Suprapubic skin (tissue), 4 donors: ENCODE measurements at regions not wholly inside any gene's neighbourhood (a gene's known extent, or its start where the extent isn't known, plus 50 kb on each side); places are given as distances from the start of the nearest gene placed in this dataset.

ENCODE experiments used
- DNase-seq, 2 donors: peaks; one replicate each; pipeline ENCODE4 v3.0.0-alpha.2; 2019; ENCODE audit warnings: low spot score in 2 of 2
- H3K27ac ChIP-seq: fragments of 200-600 bp; sonication (generic); one replicate; pipeline ENCODE4 v1.5.1; 2019
- H3K27me3 ChIP-seq: fragments of 200-600 bp; sonication (generic); one replicate; pipeline ENCODE4 v1.5.1; 2019
- H3K36me3 ChIP-seq: fragments of 200-600 bp; sonication (generic); one replicate; pipeline ENCODE4 v1.5.1; 2019
- H3K4me1 ChIP-seq: fragments of 200-600 bp; sonication (generic); one replicate; pipeline ENCODE4 v1.5.1; 2019
- H3K4me3 ChIP-seq: fragments of 200-600 bp; sonication (generic); one replicate; pipeline ENCODE4 v1.5.1; 2019; ENCODE audit warnings: mild to moderate bottlenecking
- H3K9me3 ChIP-seq: fragments of 200-600 bp; sonication (generic); one replicate; pipeline ENCODE4 v1.5.1; 2019
- EP300 ChIP-seq: sonication (generic); formaldehyde crosslinking; IDR thresholded peaks from one replicate; pipeline ENCODE4 v1.6.1; 2017; ENCODE audit warnings: antibody characterized with exemption
- POLR2A ChIP-seq, 2 donors: fragments of 450-650 bp; IDR thresholded peaks; one replicate each; pipeline ENCODE4 v1.6.1; 2017; ENCODE audit warnings: antibody characterized with exemption in 2 of 2, mild to moderate bottlenecking in 2 of 2, moderate library complexity in 2 of 2
- POLR2AphosphoS5 ChIP-seq, 3 donors: sonication (generic); formaldehyde crosslinking; IDR thresholded peaks; one replicate each; pipeline ENCODE4 v1.6.1; 2017; ENCODE audit warnings: antibody characterized with exemption in 3 of 3
- WGBS: methylation state at CpG from one replicate; pipeline ENCODE4 v1.1.5; 2018; 5-methylcytosine and 5-hydroxymethylcytosine counted together
- TF ChIP-seq, protein P1 (sequence below), 2 donors: fragments of 200-600 bp in 1 of 2; fragments of 450-650 bp in 1 of 2; sonication (generic) in 1 of 2; IDR thresholded peaks; one replicate each; pipeline ENCODE4 v1.5.1; 2016 to 2019; ENCODE audit warnings: antibody characterized with exemption in 2 of 2, mild to moderate bottlenecking in 1 of 2, moderate library complexity in 1 of 2

- no peak for DNase-seq
- Histone ChIP-seq H3K9me3 (no peaks in the 10 kb centered on the region), H3K36me3 (no peaks in the 10 kb centered on the region), H3K4me1 (no peaks in the 10 kb centered on the region), H3K27me3 (no peaks in the 10 kb centered on the region), H3K4me3 (no peak overlapping the region), H3K27ac (no peak overlapping the region)
- TF ChIP-seq POLR2AphosphoS5 (IDR thresholded peaks at IDR 0.05) (no peak), POLR2A (IDR thresholded peaks at IDR 0.05) (no peak), EP300 (no peak)
- TF ChIP-seq, protein P1, sequence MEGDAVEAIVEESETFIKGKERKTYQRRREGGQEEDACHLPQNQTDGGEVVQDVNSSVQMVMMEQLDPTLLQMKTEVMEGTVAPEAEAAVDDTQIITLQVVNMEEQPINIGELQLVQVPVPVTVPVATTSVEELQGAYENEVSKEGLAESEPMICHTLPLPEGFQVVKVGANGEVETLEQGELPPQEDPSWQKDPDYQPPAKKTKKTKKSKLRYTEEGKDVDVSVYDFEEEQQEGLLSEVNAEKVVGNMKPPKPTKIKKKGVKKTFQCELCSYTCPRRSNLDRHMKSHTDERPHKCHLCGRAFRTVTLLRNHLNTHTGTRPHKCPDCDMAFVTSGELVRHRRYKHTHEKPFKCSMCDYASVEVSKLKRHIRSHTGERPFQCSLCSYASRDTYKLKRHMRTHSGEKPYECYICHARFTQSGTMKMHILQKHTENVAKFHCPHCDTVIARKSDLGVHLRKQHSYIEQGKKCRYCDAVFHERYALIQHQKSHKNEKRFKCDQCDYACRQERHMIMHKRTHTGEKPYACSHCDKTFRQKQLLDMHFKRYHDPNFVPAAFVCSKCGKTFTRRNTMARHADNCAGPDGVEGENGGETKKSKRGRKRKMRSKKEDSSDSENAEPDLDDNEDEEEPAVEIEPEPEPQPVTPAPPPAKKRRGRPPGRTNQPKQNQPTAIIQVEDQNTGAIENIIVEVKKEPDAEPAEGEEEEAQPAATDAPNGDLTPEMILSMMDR (IDR thresholded peaks at IDR 0.05), result no peak
- WGBS, result 86% methylated on average over 1 of the region's 1 CpG
Measured at GRCh38 chr14:28023853-28024252, 742.7 kb upstream of the FOXG1 start.

DNA sequence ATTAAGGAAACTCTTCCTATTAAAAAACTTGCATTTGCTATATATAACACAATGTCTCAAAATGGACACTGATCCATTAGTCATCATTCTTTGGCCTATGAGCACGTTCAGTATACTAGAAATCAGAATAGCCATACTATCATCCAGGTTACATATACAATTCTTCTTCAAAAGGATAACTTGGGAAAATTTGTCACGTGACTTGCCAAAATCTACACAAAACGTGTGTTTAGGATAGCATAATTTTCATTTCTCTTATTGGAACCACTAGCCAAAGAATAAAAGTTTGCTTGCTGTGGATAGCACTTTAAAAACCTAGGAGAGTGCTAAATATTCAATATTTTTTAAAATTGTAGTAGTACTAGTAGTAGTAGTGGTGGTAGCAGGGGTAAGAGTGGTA lies 714.3 kb upstream of the FOXG1 start:
- no peaks in the 10 kb centered on the region for H3K4me1 ChIP-seq
- TF ChIP-seq EP300, result no peak
- no peak for TF ChIP-seq POLR2A (IDR thresholded peaks at IDR 0.05)
- no peak for TF ChIP-seq POLR2AphosphoS5 (IDR thresholded peaks at IDR 0.05)
- TF ChIP-seq, protein P1 (IDR thresholded peaks at IDR 0.05), result no peak
- no peak overlapping the region for H3K4me3 ChIP-seq
- DNase-seq, result no peak
- H3K27ac ChIP-seq, result no peak overlapping the region
- H3K9me3 ChIP-seq, result no peaks in the 10 kb centered on the region
- H3K27me3 ChIP-seq, result no peaks in the 10 kb centered on the region
- 90% methylated on average over 3 of the region's 3 CpGs for WGBS
- H3K36me3 ChIP-seq, result no peaks in the 10 kb centered on the region

- WGBS, result 94% methylated on average over 3 of the region's 3 CpGs
- no peak for DNase-seq
- Histone ChIP-seq H3K4me3 (no peak overlapping the region), H3K27me3 (no peaks in the 10 kb centered on the region), H3K9me3 (no peaks in the 10 kb centered on the region), H3K27ac (no peak overlapping the region), H3K36me3 (no peaks in the 10 kb centered on the region), H3K4me1 (no peaks in the 10 kb centered on the region)
- TF ChIP-seq POLR2A (IDR thresholded peaks at IDR 0.05) (no peak), POLR2AphosphoS5 (IDR thresholded peaks at IDR 0.05) (no peak), EP300 (no peak)
- TF ChIP-seq, protein P1 (IDR thresholded peaks at IDR 0.05), result no peak
Measured at GRCh38 chr14:28055008-28055407, 711.6 kb upstream of the FOXG1 start.

DNA sequence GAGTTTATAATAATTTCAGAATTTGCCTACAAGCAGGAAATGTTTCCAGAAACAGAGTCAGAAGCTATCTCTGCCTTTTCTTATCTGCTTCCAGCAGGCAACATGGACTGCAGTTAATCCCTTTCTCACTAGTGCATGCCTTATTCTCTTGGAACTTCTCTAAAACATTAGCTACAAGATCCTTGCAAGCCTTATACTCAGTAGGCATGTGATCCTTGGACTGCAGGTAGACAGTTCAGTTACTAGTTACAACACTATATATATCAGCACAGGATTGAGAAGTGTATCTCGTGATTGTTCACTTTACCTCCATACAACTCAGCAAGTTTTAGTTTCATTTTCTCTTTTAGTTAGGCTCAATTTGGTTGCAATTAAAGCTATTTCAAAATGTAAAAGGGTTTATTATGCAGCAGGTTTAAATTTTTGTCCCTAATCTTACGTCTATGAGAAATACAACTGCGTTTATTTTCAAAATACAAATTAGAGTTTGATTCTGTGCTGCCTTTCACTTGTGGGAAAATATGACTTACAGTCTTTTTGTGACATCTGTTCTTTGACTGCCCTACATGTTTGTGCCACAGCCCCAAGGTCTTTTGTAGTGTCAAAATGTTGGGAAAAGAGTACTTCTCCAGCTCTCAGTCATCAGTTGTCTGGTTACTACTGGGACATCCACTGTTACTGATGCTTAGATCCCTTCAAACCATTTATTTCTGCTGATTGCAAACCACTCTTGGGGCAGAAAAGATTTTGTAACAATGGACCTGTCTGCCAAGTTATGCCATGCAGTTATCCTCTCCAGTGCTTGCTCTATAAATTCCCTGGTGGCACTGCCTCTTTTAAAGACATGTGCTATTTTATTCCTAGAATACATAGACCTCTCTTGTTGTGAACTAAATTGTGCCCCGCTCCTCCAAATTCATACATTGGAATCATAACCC lies 709.0 kb upstream of the FOXG1 start:
- Histone ChIP-seq H3K9me3 (no peaks in the 10 kb centered on the region), H3K4me3 (peak overlapping the region; percentile 6), H3K27ac (no peak overlapping the region), H3K27me3 (no peaks in the 10 kb centered on the region), H3K4me1 (no peaks in the 10 kb centered on the region), H3K36me3 (no peaks in the 10 kb centered on the region)
- WGBS, result 49% methylated on average over 4 of the region's 4 CpGs
- TF ChIP-seq POLR2A (IDR thresholded peaks at IDR 0.05) (no peak), EP300 (no peak), POLR2AphosphoS5 (IDR thresholded peaks at IDR 0.05) (no peak)
- TF ChIP-seq, protein P1 (IDR thresholded peaks at IDR 0.05), result no peak
- DNase-seq, result no peak

DNA sequence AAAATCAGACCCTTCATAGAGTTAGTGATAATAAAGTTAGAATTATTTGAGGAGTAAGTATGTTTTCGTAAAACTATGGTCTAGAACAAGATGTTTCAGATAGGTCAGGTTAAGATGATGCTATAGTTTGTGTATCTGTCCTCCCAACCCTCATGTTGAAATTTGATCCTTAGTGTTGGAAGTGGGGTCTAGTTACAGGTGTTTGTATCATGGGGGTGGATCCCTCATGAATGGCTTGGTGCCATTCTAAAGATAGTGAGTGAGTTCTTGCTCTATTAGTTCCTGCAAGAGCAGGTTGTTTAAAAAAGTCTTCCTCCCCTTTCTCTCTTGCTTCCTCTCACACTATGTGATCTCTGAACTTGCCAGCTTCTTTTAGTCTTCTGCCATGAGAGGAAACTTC lies 707.3 kb upstream of the FOXG1 start:
- H3K4me3 ChIP-seq, result no peak overlapping the region
- TF ChIP-seq POLR2AphosphoS5 (IDR thresholded peaks at IDR 0.05) (no peak), EP300 (no peak), POLR2A (IDR thresholded peaks at IDR 0.05) (no peak)
- TF ChIP-seq, protein P1 (IDR thresholded peaks at IDR 0.05), result no peak
- no peak overlapping the region for H3K27ac ChIP-seq
- H3K36me3 ChIP-seq, result no peaks in the 10 kb centered on the region
- no peaks in the 10 kb centered on the region for H3K9me3 ChIP-seq
- 93% methylated on average over 1 of the region's 1 CpG for WGBS
- no peak for DNase-seq
- H3K27me3 ChIP-seq, result no peaks in the 10 kb centered on the region
- H3K4me1 ChIP-seq, result no peaks in the 10 kb centered on the region
